ENCODE measurements at regions not wholly inside any gene's neighbourhood (a gene's known extent, or its start where the extent isn't known, plus 50 kb on each side); places are given as distances from the start of the nearest gene placed in this dataset.

DNA sequence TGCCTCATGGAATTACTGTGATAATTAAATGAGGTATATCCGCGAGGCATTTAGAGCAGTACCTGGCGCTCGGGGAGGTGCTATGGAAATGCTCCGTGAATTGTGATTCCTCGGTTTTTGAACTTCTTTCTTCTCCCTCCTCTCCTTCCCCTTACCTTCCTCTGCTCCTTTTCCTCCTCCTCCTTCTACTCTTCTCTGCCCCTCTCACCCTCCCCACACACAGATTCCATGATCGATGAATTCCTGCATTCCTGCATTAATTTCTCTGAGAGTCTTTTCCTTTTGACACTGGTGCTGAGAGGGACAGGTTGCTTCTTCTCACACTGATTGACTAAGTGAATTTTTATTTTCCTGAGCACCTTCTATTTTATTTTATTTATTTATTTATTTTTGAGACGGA, 101.2 kb upstream of the RGMA start:
- Histone ChIP-seq H3K79me2 (ENCODE audit: low read length) (no peaks in the 10 kb centered on the region), H3K36me3 (ENCODE audit: insufficient read depth, low read length) (no peaks in the 10 kb centered on the region), H3K9me3 (ENCODE audit: low read length) (no peaks in the 10 kb centered on the region), H3K27me3 (ENCODE audit: low read length) (no peaks in the 10 kb centered on the region), H4K20me1 (ENCODE audit: insufficient read depth, low read depth, low read length) (no peaks in the 10 kb centered on the region), H3K9ac (ENCODE audit: low read length) (no peak overlapping the region), H3K27ac (ENCODE audit: low read length) (no peak overlapping the region), H3K4me1 (ENCODE audit: low read length) (no peaks in the 10 kb centered on the region), H3K9me2 (replicated peaks; ENCODE audit: insufficient read depth, low read length) (no peaks in the 10 kb centered on the region), H2AFZ (ENCODE audit: low read length) (no peak overlapping the region), H3K4me3 (ENCODE audit: low read length) (no peak overlapping the region), H3K4me2 (ENCODE audit: low read depth, low read length, poor library complexity, severe bottlenecking) (no peak overlapping the region)
- no peak for DNase-seq

DNA sequence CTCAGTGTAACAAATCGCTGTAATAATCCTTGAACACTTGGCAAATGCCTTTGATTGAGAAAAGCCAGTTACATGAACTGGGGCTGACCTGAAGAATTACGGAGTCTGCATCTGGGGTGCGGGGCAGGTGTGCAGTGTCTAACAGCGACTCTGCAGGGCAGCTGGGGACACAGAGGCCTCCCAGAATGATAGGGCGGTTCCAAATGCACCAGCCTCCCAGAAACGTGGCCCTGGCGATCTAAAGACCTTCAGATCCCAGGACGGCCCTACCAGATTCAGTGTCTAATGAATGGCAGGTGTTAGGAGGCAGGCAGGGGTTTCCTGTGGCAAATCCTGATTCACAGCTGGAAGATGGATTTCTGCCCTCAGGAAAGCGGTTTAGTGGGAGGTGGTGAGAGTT, 100.5 kb upstream of the RGMA start:
- Histone ChIP-seq H3K79me2 (ENCODE audit: low read length) (no peaks in the 10 kb centered on the region), H3K9me2 (replicated peaks; ENCODE audit: insufficient read depth, low read length) (no peaks in the 10 kb centered on the region), H3K9me3 (ENCODE audit: low read length) (no peaks in the 10 kb centered on the region), H3K27ac (ENCODE audit: low read length) (no peak overlapping the region), H4K20me1 (ENCODE audit: insufficient read depth, low read depth, low read length) (no peaks in the 10 kb centered on the region), H3K36me3 (ENCODE audit: insufficient read depth, low read length) (no peaks in the 10 kb centered on the region), H3K27me3 (ENCODE audit: low read length) (no peaks in the 10 kb centered on the region), H3K9ac (ENCODE audit: low read length) (no peak overlapping the region), H3K4me3 (ENCODE audit: low read length) (no peak overlapping the region), H2AFZ (ENCODE audit: low read length) (no peak overlapping the region), H3K4me2 (ENCODE audit: low read depth, low read length, poor library complexity, severe bottlenecking) (no peak overlapping the region), H3K4me1 (ENCODE audit: low read length) (no peaks in the 10 kb centered on the region)
- no peak for DNase-seq

DNA sequence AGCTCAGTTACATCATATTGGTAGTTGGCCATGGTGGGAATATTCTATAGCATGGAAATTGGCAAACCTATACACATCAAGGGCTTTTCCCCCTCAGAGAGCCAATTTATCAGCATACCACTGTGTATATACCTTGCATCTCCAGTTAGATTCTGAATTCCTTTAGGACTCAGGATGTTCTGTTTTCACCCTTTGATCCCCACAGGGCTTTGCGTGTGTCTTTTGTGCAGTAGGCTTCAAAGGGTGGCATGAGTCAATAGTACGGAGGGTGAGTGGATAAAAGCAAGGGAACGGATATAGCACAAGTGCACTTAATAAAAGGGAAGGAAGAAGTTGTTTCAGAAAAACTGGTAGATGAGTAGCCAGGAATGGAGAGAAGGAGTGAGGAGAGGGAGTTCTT, 99.2 kb upstream of the RGMA start:
- no peak overlapping the region for H3K4me2 ChIP-seq (ENCODE audit: low read depth, low read length, poor library complexity, severe bottlenecking)
- DNase-seq, result no peak
- H3K9me2 ChIP-seq (replicated peaks; ENCODE audit: insufficient read depth, low read length), result no peaks in the 10 kb centered on the region
- no peak overlapping the region for H3K9ac ChIP-seq (ENCODE audit: low read length)
- H3K4me3 ChIP-seq (ENCODE audit: low read length), result no peak overlapping the region
- no peaks in the 10 kb centered on the region for H4K20me1 ChIP-seq (ENCODE audit: insufficient read depth, low read depth, low read length)
- H2AFZ ChIP-seq (ENCODE audit: low read length), result no peak overlapping the region
- no peaks in the 10 kb centered on the region for H3K9me3 ChIP-seq (ENCODE audit: low read length)
- H3K36me3 ChIP-seq (ENCODE audit: insufficient read depth, low read length), result no peaks in the 10 kb centered on the region
- no peaks in the 10 kb centered on the region for H3K79me2 ChIP-seq (ENCODE audit: low read length)
- H3K27ac ChIP-seq (ENCODE audit: low read length), result no peak overlapping the region
- H3K27me3 ChIP-seq (ENCODE audit: low read length), result no peaks in the 10 kb centered on the region
- no peaks in the 10 kb centered on the region for H3K4me1 ChIP-seq (ENCODE audit: low read length)

DNA sequence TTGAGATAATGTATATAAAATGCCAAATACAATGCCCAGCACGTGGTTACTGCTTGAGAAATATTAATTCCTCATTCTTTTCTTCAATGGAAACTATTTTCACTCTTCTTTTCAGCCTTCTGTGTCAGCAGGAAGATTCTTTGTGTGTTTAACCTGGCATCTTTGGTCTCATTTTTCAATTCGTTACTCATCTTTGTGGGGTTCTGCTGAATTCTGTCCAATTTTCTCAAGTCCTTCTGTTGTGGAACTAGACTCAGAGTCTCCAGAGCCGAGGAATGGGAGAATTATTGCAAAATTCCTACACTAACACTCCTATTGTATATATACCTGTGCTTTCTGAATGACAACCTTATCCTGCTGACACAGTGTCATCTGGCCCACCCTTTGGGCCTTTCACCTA, 96.8 kb upstream of the RGMA start:
- no peaks in the 10 kb centered on the region for H4K20me1 ChIP-seq (ENCODE audit: insufficient read depth, low read depth, low read length)
- no peaks in the 10 kb centered on the region for H3K79me2 ChIP-seq (ENCODE audit: low read length)
- no peak overlapping the region for H3K27ac ChIP-seq (ENCODE audit: low read length)
- H3K36me3 ChIP-seq (ENCODE audit: insufficient read depth, low read length), result no peaks in the 10 kb centered on the region
- H3K27me3 ChIP-seq (ENCODE audit: low read length), result no peaks in the 10 kb centered on the region
- H2AFZ ChIP-seq (ENCODE audit: low read length), result no peak overlapping the region
- no peak overlapping the region for H3K4me3 ChIP-seq (ENCODE audit: low read length)
- no peak for DNase-seq
- no peaks in the 10 kb centered on the region for H3K9me3 ChIP-seq (ENCODE audit: low read length)
- H3K9me2 ChIP-seq (replicated peaks; ENCODE audit: insufficient read depth, low read length), result no peaks in the 10 kb centered on the region
- H3K4me2 ChIP-seq (ENCODE audit: low read depth, low read length, poor library complexity, severe bottlenecking), result no peak overlapping the region
- H3K4me1 ChIP-seq (ENCODE audit: low read length), result no peaks in the 10 kb centered on the region
- no peak overlapping the region for H3K9ac ChIP-seq (ENCODE audit: low read length)

DNA sequence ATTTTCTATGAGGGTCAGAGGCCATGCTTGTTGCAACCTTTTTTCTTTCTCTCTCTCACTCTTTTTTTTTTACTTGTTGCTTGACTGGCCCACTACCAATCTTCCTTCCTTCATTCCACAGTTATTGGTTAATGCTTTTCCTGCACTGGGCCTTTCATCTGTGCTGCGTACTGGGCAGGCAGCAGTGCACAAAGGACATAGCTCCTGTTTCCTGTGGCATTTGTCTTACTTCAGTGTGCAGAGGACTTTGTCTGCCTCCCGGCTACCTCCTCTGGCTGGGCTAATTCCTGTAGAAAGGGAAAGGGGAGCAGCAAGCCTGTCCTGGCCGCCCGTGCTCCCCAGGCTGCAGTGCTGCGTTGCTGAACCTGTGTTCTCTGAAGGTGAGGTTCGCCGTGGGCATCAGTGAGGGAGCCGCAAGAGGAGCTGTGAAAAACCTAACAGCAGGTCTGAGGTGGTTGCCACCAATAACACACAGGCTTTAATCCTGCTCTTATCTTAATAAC, 93.7 kb upstream of the RGMA start:
- Histone ChIP-seq H3K9ac (ENCODE audit: low read length) (no peak overlapping the region), H3K9me3 (ENCODE audit: low read length) (no peaks in the 10 kb centered on the region), H3K4me2 (ENCODE audit: low read depth, low read length, poor library complexity, severe bottlenecking) (no peak overlapping the region), H4K20me1 (ENCODE audit: insufficient read depth, low read depth, low read length) (no peaks in the 10 kb centered on the region), H3K27me3 (ENCODE audit: low read length) (no peaks in the 10 kb centered on the region), H3K79me2 (ENCODE audit: low read length) (no peaks in the 10 kb centered on the region), H3K4me1 (ENCODE audit: low read length) (peaks cover 8% of the 10 kb centered on the region), H3K4me3 (ENCODE audit: low read length) (no peak overlapping the region), H2AFZ (ENCODE audit: low read length) (no peak overlapping the region), H3K36me3 (ENCODE audit: insufficient read depth, low read length) (no peaks in the 10 kb centered on the region), H3K9me2 (replicated peaks; ENCODE audit: insufficient read depth, low read length) (no peaks in the 10 kb centered on the region), H3K27ac (ENCODE audit: low read length) (no peak overlapping the region)
- no peak for DNase-seq

- H3K27me3 ChIP-seq (ENCODE audit: low read length), result no peaks in the 10 kb centered on the region
Observed at GRCh38 chr15:93180656-93181055, 91.6 kb upstream of the RGMA start.

GRCh38 chr15:93180128-93180527, 91.1 kb upstream of the RGMA start:
- H3K27me3 ChIP-seq (ENCODE audit: low read length), result no peaks in the 10 kb centered on the region
- H3K4me3 ChIP-seq (ENCODE audit: low read length), result no peak overlapping the region
- peaks cover 8% of the 10 kb centered on the region for H3K4me1 ChIP-seq (ENCODE audit: low read length)
- no peak overlapping the region for H3K9ac ChIP-seq (ENCODE audit: low read length)
- H3K4me2 ChIP-seq (ENCODE audit: low read depth, low read length, poor library complexity, severe bottlenecking), result no peak overlapping the region
- H3K27ac ChIP-seq (ENCODE audit: low read length), result no peak overlapping the region
- H2AFZ ChIP-seq (ENCODE audit: low read length), result no peak overlapping the region
- no peaks in the 10 kb centered on the region for H3K9me2 ChIP-seq (replicated peaks; ENCODE audit: insufficient read depth, low read length)
- no peaks in the 10 kb centered on the region for H3K36me3 ChIP-seq (ENCODE audit: insufficient read depth, low read length)
- H4K20me1 ChIP-seq (ENCODE audit: insufficient read depth, low read depth, low read length), result no peaks in the 10 kb centered on the region
- no peaks in the 10 kb centered on the region for H3K9me3 ChIP-seq (ENCODE audit: low read length)
- no peaks in the 10 kb centered on the region for H3K79me2 ChIP-seq (ENCODE audit: low read length)
- no peak for DNase-seq

More at GRCh38 chr15:93180656-93181055, 91.6 kb upstream of the RGMA start:
- DNase-seq, result no peak
- H3K9me2 ChIP-seq (replicated peaks; ENCODE audit: insufficient read depth, low read length), result no peaks in the 10 kb centered on the region
- no peaks in the 10 kb centered on the region for H3K9me3 ChIP-seq (ENCODE audit: low read length)
- no peaks in the 10 kb centered on the region for H3K79me2 ChIP-seq (ENCODE audit: low read length)
- H3K27ac ChIP-seq (ENCODE audit: low read length), result no peak overlapping the region
- H3K4me1 ChIP-seq (ENCODE audit: low read length), result peaks cover 8% of the 10 kb centered on the region
- no peak overlapping the region for H3K4me3 ChIP-seq (ENCODE audit: low read length)
- no peak overlapping the region for H2AFZ ChIP-seq (ENCODE audit: low read length)
- H3K9ac ChIP-seq (ENCODE audit: low read length), result no peak overlapping the region
- H4K20me1 ChIP-seq (ENCODE audit: insufficient read depth, low read depth, low read length), result no peaks in the 10 kb centered on the region
- H3K4me2 ChIP-seq (ENCODE audit: low read depth, low read length, poor library complexity, severe bottlenecking), result no peak overlapping the region
- H3K36me3 ChIP-seq (ENCODE audit: insufficient read depth, low read length), result no peaks in the 10 kb centered on the region

DNA sequence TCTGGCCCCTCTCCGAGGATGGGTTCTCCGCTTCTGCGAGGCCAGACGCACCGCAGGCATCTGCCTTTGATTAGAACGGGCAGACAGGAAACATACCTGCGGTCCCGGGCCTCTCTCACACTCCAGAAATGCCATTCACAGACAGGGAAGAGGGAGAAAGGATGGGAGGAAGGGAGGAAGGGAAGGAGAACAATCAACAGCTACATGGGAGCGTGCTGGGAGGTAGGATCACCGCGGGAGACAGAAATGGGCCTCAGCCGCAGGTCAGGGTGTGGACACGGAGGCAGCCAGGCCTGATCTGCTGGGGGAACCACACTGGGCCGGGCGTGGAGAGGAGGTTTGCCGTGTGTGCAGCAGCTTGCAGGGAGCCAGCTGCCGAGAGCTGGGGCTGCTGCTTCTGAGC, 90.7 kb upstream of the RGMA start:
- H3K9me3 ChIP-seq (ENCODE audit: low read length), result no peaks in the 10 kb centered on the region
- H2AFZ ChIP-seq (ENCODE audit: low read length), result no peak overlapping the region
- peaks cover 8% of the 10 kb centered on the region for H3K4me1 ChIP-seq (ENCODE audit: low read length)
- no peak overlapping the region for H3K9ac ChIP-seq (ENCODE audit: low read length)
- H3K27me3 ChIP-seq (ENCODE audit: low read length), result no peaks in the 10 kb centered on the region
- no peaks in the 10 kb centered on the region for H4K20me1 ChIP-seq (ENCODE audit: insufficient read depth, low read depth, low read length)
- no peak for DNase-seq
- H3K36me3 ChIP-seq (ENCODE audit: insufficient read depth, low read length), result no peaks in the 10 kb centered on the region
- no peaks in the 10 kb centered on the region for H3K9me2 ChIP-seq (replicated peaks; ENCODE audit: insufficient read depth, low read length)
- no peak overlapping the region for H3K27ac ChIP-seq (ENCODE audit: low read length)
- no peaks in the 10 kb centered on the region for H3K79me2 ChIP-seq (ENCODE audit: low read length)
- no peak overlapping the region for H3K4me3 ChIP-seq (ENCODE audit: low read length)
- no peak overlapping the region for H3K4me2 ChIP-seq (ENCODE audit: low read depth, low read length, poor library complexity, severe bottlenecking)

GRCh38 chr15:93179072-93179471, 90.1 kb upstream of the RGMA start:
- Histone ChIP-seq H3K4me1 (ENCODE audit: low read length) (peaks cover 8% of the 10 kb centered on the region), H3K27ac (ENCODE audit: low read length) (no peak overlapping the region), H3K9me3 (ENCODE audit: low read length) (no peaks in the 10 kb centered on the region), H3K4me3 (ENCODE audit: low read length) (no peak overlapping the region), H2AFZ (ENCODE audit: low read length) (no peak overlapping the region), H4K20me1 (ENCODE audit: insufficient read depth, low read depth, low read length) (no peaks in the 10 kb centered on the region), H3K79me2 (ENCODE audit: low read length) (no peaks in the 10 kb centered on the region), H3K4me2 (ENCODE audit: low read depth, low read length, poor library complexity, severe bottlenecking) (no peak overlapping the region), H3K9me2 (replicated peaks; ENCODE audit: insufficient read depth, low read length) (no peaks in the 10 kb centered on the region), H3K36me3 (ENCODE audit: insufficient read depth, low read length) (no peaks in the 10 kb centered on the region), H3K9ac (ENCODE audit: low read length) (no peak overlapping the region), H3K27me3 (ENCODE audit: low read length) (no peaks in the 10 kb centered on the region)
- peak; percentile 79 for DNase-seq

Measured in Karpas-422 (cell line).